ENCODE measurements at regions not wholly inside any gene's neighbourhood (a gene's known extent, or its start where the extent isn't known, plus 50 kb on each side); places are given as distances from the start of the nearest gene placed in this dataset.
"Not testable (repeated sequence)": the region's sequence is repeated elsewhere in the genome, so short reads cannot be mapped to it uniquely, and the experiment has no call there.

DNA sequence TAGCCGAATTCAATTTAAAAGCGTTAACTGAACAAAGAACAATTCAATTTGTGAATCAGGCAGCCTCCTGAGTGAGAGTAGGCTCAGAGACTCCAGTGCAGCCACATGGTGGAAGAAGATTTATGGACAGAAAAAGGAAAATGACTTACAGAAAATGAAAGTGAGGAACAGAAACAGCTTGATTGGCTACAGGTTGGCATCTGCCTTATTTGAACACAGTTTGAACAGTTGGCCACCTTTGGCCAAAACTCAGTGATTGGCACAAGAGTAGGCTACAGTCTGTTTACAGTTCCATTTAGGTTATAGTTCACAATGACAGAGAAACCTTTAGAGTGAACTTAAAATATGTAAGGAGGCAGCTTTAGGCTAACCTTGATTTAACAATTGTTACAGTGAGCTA is 86.3 kb upstream of the CCDC71L start:
- TF ChIP-seq, protein P1, sequence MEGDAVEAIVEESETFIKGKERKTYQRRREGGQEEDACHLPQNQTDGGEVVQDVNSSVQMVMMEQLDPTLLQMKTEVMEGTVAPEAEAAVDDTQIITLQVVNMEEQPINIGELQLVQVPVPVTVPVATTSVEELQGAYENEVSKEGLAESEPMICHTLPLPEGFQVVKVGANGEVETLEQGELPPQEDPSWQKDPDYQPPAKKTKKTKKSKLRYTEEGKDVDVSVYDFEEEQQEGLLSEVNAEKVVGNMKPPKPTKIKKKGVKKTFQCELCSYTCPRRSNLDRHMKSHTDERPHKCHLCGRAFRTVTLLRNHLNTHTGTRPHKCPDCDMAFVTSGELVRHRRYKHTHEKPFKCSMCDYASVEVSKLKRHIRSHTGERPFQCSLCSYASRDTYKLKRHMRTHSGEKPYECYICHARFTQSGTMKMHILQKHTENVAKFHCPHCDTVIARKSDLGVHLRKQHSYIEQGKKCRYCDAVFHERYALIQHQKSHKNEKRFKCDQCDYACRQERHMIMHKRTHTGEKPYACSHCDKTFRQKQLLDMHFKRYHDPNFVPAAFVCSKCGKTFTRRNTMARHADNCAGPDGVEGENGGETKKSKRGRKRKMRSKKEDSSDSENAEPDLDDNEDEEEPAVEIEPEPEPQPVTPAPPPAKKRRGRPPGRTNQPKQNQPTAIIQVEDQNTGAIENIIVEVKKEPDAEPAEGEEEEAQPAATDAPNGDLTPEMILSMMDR (IDR thresholded peaks at IDR 0.05) = not testable (repeated sequence)
- TF ChIP-seq POLR2A (IDR thresholded peaks at IDR 0.05) = not testable (repeated sequence)
